ENCODE measurements at regions not wholly inside any gene's neighbourhood (a gene's known extent, or its start where the extent isn't known, plus 50 kb on each side); places are given as distances from the start of the nearest gene placed in this dataset.

DNA sequence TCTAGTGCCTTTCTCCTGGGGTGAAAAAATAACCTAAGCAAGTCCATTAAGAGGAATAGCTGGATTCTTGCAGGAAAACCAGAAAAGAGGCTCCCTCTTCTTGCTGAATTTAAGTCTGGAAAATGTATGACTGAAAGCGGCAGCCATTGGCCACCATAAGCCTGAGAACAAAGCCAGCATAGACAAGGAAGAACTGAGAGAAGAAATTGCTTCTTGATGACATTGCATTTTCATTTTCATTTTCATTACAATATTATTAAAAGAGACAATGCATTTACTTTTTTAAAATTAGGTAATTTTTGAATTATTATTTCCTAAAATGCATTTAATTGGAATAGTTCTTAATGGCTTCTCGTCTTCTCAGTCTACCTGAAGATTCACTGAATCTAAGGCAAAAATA is 1157.5 kb upstream of the ZEB2 start:
- no peak overlapping the region for H3K27ac ChIP-seq (ENCODE audit: extremely low read depth, low read depth, low read length)
- H3K4me1 ChIP-seq (ENCODE audit: control insufficient read depth, insufficient read depth, low read length) = no peaks in the 10 kb centered on the region
- TF ChIP-seq ZNF366 (tag by site-specific recombination; conservative IDR thresholded peaks at IDR 0.05) = no peak
- TF ChIP-seq ZNF654 (tag by site-specific recombination; IDR thresholded peaks at IDR 0.05; ENCODE audit: low read depth) = no peak
- no peak for TF ChIP-seq KLF17 (tag by site-specific recombination; IDR thresholded peaks at IDR 0.05)
- no peak for TF ChIP-seq ZBTB8A (tag by site-specific recombination; IDR thresholded peaks at IDR 0.05)
- TF ChIP-seq ZNF239 (tag by site-specific recombination; IDR thresholded peaks at IDR 0.05) = no peak
- no peak for TF ChIP-seq MEIS1 (CRISPR knock-in tag; IDR thresholded peaks at IDR 0.05; ENCODE audit: borderline replicate concordance)
- no peak for TF ChIP-seq ZNF514 (tag by site-specific recombination; IDR thresholded peaks at IDR 0.05)
- H3K36me3 ChIP-seq (ENCODE audit: control insufficient read depth in 2 of 2, insufficient read depth in 1 of 2, low read length in 2 of 2) = no peaks in the 10 kb centered on the region
- H3K9me3 ChIP-seq (ENCODE audit: control insufficient read depth, insufficient read depth, low read depth, low read length) = no peaks in the 10 kb centered on the region
- H3K4me3 ChIP-seq (ENCODE audit: low read depth, low read length) = no peak overlapping the region
- CTCF ChIA-PET = no interaction called here
- POLR2A ChIA-PET = no interaction called here

GRCh38 chr2:145674705-145675104 is 1154.8 kb upstream of the ZEB2 start:
- H3K9me3 ChIP-seq (ENCODE audit: control insufficient read depth, insufficient read depth, low read depth, low read length) = no peaks in the 10 kb centered on the region
- TF ChIP-seq ZNF391 (tag by site-specific recombination; IDR thresholded peaks at IDR 0.05; ENCODE audit: borderline replicate concordance, low read depth) (no peak), ZNF571 (tag by site-specific recombination; IDR thresholded peaks at IDR 0.05) (no peak)
- H3K4me1 ChIP-seq (ENCODE audit: control insufficient read depth, insufficient read depth, low read length) = no peaks in the 10 kb centered on the region
- no peak overlapping the region for H3K27ac ChIP-seq (ENCODE audit: extremely low read depth, low read depth, low read length)
- no peaks in the 10 kb centered on the region for H3K36me3 ChIP-seq (ENCODE audit: control insufficient read depth in 2 of 2, insufficient read depth in 1 of 2, low read length in 2 of 2)
- ChIA-PET POLR2A (no interaction called here), CTCF (no interaction called here)
- no peak overlapping the region for H3K4me3 ChIP-seq (ENCODE audit: low read depth, low read length)

DNA sequence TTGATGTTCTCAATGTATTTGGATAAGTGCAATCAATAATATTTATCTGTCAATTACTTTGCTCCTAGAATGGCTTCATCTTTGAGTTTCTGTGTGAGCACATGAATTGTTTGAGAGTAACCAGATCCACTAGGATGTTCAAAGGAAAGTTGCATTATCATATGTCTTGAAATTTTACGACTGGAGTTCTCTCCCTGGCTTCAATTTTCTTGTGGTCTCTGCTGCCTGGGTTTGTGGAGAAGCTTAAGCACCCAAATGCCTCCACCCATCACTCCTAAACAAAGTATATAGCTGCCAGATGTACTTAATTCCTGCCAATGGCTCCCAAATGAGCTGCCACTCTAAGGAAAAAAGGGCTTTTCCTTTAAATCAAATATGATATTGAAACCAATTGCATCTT is 1149.4 kb upstream of the ZEB2 start:
- CTCF ChIA-PET = no interaction called here
- no peaks in the 10 kb centered on the region for H3K9me3 ChIP-seq (ENCODE audit: control insufficient read depth, insufficient read depth, low read depth, low read length)
- no peaks in the 10 kb centered on the region for H3K36me3 ChIP-seq (ENCODE audit: control insufficient read depth in 2 of 2, insufficient read depth in 1 of 2, low read length in 2 of 2)
- TF ChIP-seq ZNF423 (tag by site-specific recombination; IDR thresholded peaks at IDR 0.05) = no peak
- TF ChIP-seq ZBTB20 (tag by site-specific recombination; IDR thresholded peaks at IDR 0.05) = no peak
- TF ChIP-seq KLF10 (tag by site-specific recombination; IDR thresholded peaks at IDR 0.05) = no peak
- TF ChIP-seq ZSCAN23 (tag by site-specific recombination; IDR thresholded peaks at IDR 0.05) = no peak
- TF ChIP-seq ZNF398 (tag by site-specific recombination; IDR thresholded peaks at IDR 0.05) = no peak
- TF ChIP-seq ZNF707 (tag by site-specific recombination; IDR thresholded peaks at IDR 0.05) = no peak
- TF ChIP-seq GLIS2 (tag by site-specific recombination; IDR thresholded peaks at IDR 0.05) = no peak
- no peak for TF ChIP-seq ZNF561 (tag by site-specific recombination; IDR thresholded peaks at IDR 0.05; ENCODE audit: borderline replicate concordance)
- TF ChIP-seq ZNF2 (tag by site-specific recombination; IDR thresholded peaks at IDR 0.05) = no peak
- TF ChIP-seq, protein P1, sequence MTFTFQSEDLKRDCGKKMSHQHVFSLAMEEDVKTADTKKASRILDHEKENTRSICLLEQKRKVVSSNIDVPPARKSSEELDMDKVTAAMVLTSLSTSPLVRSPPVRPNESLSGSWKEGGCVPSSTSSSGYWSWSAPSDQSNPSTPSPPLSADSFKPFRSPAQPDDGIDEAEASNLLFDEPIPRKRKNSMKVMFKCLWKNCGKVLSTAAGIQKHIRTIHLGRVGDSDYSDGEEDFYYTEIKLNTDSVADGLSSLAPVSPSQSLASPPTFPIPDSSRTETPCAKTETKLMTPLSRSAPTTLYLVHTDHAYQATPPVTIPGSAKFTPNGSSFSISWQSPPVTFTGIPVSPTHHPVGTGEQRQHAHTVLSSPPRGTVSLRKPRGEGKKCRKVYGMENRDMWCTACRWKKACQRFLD (tag by site-specific recombination; IDR thresholded peaks at IDR 0.05) = no peak
- no peak for TF ChIP-seq ZBTB1 (tag by site-specific recombination; IDR thresholded peaks at IDR 0.05)
- no peak for TF ChIP-seq ZNF175 (tag by site-specific recombination; IDR thresholded peaks at IDR 0.05)
- TF ChIP-seq ZEB2 (tag by site-specific recombination; IDR thresholded peaks at IDR 0.05) = no peak
- no peaks in the 10 kb centered on the region for H3K4me1 ChIP-seq (ENCODE audit: control insufficient read depth, insufficient read depth, low read length)
- no peak overlapping the region for H3K27ac ChIP-seq (ENCODE audit: extremely low read depth, low read depth, low read length)
- no peak overlapping the region for H3K4me3 ChIP-seq (ENCODE audit: low read depth, low read length)
- POLR2A ChIA-PET = no interaction called here

Data from HEK293 (cell line).